Tibial nerve (tissue), 4 donors: ENCODE measurements at regions not wholly inside any gene's neighbourhood (a gene's known extent, or its start where the extent isn't known, plus 50 kb on each side); places are given as distances from the start of the nearest gene placed in this dataset.

Experiments used
- DNase-seq, 2 donors: peaks; one replicate each; pipeline ENCODE4 v3.0.0-alpha.2; 2019; ENCODE audit warnings: low spot score in 2 of 2
- H3K27ac ChIP-seq, 4 donors: fragments of 200-600 bp; sonication (generic) in 3 of 4; one replicate each; pipeline ENCODE4 v1.5.1; 2017 to 2019; ENCODE audit warnings: mild to moderate bottlenecking in 1 of 4
- H3K27me3 ChIP-seq, 2 donors: fragments of 200-600 bp; sonication (generic) in 1 of 2; one replicate each; pipeline versions ENCODE4 v1.5.1 to v1.6.0; 2017 to 2019
- H3K36me3 ChIP-seq, 3 donors: fragments of 200-600 bp; sonication (generic); one replicate each; pipeline ENCODE4 v1.5.1; 2018 to 2019
- H3K4me1 ChIP-seq, 4 donors: fragments of 200-600 bp; sonication (generic) in 3 of 4; one replicate each; pipeline ENCODE4 v1.5.1; 2017 to 2019
- H3K4me3 ChIP-seq, 4 donors: fragments of 200-600 bp; sonication (generic) in 3 of 4; one replicate each; pipeline ENCODE4 v1.5.1; 2017 to 2019; ENCODE audit warnings: mild to moderate bottlenecking in 1 of 4, moderate library complexity in 1 of 4
- H3K9me3 ChIP-seq, 4 donors: fragments of 200-600 bp; sonication (generic) in 3 of 4; one replicate each; pipeline ENCODE4 v1.5.1; 2017 to 2019
- EP300 ChIP-seq, 2 donors: sonication (generic); formaldehyde crosslinking; IDR thresholded peaks; one replicate each; pipeline ENCODE4 v1.6.1; 2017; ENCODE audit warnings: antibody characterized with exemption in 2 of 2, mild to moderate bottlenecking in 1 of 2
- POLR2A ChIP-seq, 2 donors: fragments of 450-650 bp; IDR thresholded peaks; one replicate each; pipeline ENCODE4 v1.6.1; 2017; ENCODE audit warnings: antibody characterized with exemption in 2 of 2, mild to moderate bottlenecking in 2 of 2, moderate library complexity in 2 of 2
- WGBS, 2 donors: methylation state at CpG; one replicate each; pipeline ENCODE4 v1.1.5; 2018; 5-methylcytosine and 5-hydroxymethylcytosine counted together
- TF ChIP-seq, protein P1 (sequence below), 5 experiments: fragments of 200-600 bp in 3 of 5; fragments of 450-650 bp in 2 of 5; sonication (generic) in 3 of 5; IDR thresholded peaks; one replicate each; pipeline ENCODE4 v1.5.1; 2016 to 2019; ENCODE audit warnings: antibody characterized with exemption in 5 of 5, mild to moderate bottlenecking in 3 of 5, moderate library complexity in 2 of 5

DNA sequence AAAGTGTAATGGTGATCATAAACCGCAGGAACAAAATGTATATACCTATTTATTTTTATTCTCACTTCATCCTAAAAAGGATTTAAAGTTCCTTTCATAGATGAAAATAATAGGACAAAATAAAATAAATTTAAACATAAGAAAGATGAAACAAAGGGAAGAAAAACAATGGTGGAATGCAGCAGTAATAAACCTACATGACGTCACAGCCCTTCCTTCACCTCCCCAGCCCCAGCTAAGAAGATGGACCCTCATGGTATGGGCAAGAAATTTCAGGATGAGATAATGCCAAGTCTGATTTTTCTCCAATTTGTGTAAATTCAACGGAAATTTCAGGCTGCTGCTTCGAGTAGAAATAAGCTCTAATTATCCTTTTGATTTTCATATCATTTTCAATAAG lies 381.0 kb downstream of the LRIG3 start:
- no peaks in the 10 kb centered on the region for H3K36me3 ChIP-seq
- no peak overlapping the region for H3K4me3 ChIP-seq
- H3K4me1 ChIP-seq, result peaks cover 0 to 10% (median 0%) of the 10 kb centered on the region in 4 donors
- H3K27me3 ChIP-seq, result no peaks in the 10 kb centered on the region
- no peak for DNase-seq
- H3K27ac ChIP-seq, result no peak overlapping the region
- WGBS, 2 donors, result 72 to 76% methylated on average over 4 of the region's 4 CpGs
- H3K9me3 ChIP-seq, result no peaks in the 10 kb centered on the region
- no peak for TF ChIP-seq EP300 (IDR thresholded peaks at IDR 0.05)
- TF ChIP-seq, protein P1, sequence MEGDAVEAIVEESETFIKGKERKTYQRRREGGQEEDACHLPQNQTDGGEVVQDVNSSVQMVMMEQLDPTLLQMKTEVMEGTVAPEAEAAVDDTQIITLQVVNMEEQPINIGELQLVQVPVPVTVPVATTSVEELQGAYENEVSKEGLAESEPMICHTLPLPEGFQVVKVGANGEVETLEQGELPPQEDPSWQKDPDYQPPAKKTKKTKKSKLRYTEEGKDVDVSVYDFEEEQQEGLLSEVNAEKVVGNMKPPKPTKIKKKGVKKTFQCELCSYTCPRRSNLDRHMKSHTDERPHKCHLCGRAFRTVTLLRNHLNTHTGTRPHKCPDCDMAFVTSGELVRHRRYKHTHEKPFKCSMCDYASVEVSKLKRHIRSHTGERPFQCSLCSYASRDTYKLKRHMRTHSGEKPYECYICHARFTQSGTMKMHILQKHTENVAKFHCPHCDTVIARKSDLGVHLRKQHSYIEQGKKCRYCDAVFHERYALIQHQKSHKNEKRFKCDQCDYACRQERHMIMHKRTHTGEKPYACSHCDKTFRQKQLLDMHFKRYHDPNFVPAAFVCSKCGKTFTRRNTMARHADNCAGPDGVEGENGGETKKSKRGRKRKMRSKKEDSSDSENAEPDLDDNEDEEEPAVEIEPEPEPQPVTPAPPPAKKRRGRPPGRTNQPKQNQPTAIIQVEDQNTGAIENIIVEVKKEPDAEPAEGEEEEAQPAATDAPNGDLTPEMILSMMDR (IDR thresholded peaks at IDR 0.05), result no peak
- TF ChIP-seq POLR2A (IDR thresholded peaks at IDR 0.05), result no peak

DNA sequence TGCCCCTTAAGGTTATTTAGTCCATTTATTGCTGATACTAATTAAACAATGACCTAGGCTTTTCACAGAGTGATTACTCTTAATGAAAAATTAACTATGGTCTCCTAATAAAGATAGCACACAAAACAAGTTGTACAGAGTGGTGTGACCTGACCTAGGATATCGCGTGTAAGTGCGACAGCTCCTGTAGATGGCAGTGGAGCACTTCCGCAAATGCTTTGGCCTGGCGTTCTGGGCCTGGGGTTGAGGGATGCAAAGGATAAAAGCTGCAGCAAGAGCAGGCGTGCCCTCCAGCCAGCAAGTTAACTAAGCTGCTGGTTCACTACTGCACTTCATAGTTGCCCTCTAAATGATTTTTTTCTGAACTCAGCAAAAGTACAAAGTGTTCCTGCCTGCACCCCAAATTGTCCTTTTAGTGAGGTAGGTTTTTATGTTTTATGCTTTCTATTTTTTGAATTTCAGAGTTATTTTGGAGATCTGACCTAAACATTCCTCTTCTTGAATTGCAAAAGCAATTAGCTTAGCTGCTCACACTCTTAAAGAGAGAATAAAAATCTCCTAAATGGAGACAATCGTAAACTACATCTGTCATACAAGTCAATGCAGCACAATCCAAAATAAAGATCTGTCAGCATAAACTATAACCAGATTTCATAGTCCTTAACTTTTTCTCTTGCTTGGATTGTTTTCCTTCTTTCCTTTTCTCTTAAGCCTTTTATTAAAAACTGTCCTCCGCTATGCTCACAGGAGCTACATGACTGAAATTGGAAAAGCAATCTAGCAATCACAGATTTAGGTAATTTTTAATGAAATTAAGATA lies 379.6 kb downstream of the LRIG3 start:
- H3K27me3 ChIP-seq, result no peaks in the 10 kb centered on the region
- H3K36me3 ChIP-seq, result no peaks in the 10 kb centered on the region
- H3K4me3 ChIP-seq, result no peak overlapping the region
- peak overlapping the region in 1 of 4 donors; percentile 44 for H3K27ac ChIP-seq
- H3K4me1 ChIP-seq, result peaks cover 0 to 10% (median 0%) of the 10 kb centered on the region in 4 donors
- peak; percentile 30 to 65 for DNase-seq
- TF ChIP-seq EP300 (IDR thresholded peaks at IDR 0.05) (peak in 1 of 2 donors; percentile 11), POLR2A (IDR thresholded peaks at IDR 0.05) (no peak)
- TF ChIP-seq, protein P1 (IDR thresholded peaks at IDR 0.05), result peak; percentile 43 to 76 (median 59)
- WGBS, 2 donors, result 26 to 27% methylated on average over 8 of the region's 8 CpGs
- H3K9me3 ChIP-seq, result no peaks in the 10 kb centered on the region

DNA sequence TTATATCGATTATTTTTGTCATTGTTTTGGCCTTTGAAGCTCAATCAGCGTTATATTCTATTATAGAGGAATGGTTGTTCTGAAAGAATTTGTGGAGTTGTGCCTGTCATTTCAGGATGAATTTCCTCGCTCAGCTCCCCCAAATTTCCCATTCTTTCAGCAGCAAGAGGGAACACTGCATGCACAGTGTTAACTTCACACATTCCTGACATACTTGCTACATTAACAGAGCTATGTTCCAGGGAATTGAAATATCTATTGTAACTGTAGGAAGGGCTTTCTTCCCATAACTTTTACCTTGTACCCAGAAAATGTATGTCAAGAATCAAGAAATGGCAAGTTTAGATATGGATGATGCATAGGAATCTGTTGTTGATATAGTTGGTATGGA lies 379.0 kb downstream of the LRIG3 start:
- no peaks in the 10 kb centered on the region for H3K36me3 ChIP-seq
- peaks cover 0 to 10% (median 0%) of the 10 kb centered on the region in 4 donors for H3K4me1 ChIP-seq
- 73 to 81% methylated on average over 3 of the region's 3 CpGs for WGBS, 2 donors
- TF ChIP-seq, protein P1 (IDR thresholded peaks at IDR 0.05), result no peak
- no peak for TF ChIP-seq EP300 (IDR thresholded peaks at IDR 0.05)
- TF ChIP-seq POLR2A (IDR thresholded peaks at IDR 0.05), result no peak
- H3K4me3 ChIP-seq, result no peak overlapping the region
- no peaks in the 10 kb centered on the region for H3K9me3 ChIP-seq
- no peak for DNase-seq
- H3K27ac ChIP-seq, result no peak overlapping the region
- no peaks in the 10 kb centered on the region for H3K27me3 ChIP-seq

DNA sequence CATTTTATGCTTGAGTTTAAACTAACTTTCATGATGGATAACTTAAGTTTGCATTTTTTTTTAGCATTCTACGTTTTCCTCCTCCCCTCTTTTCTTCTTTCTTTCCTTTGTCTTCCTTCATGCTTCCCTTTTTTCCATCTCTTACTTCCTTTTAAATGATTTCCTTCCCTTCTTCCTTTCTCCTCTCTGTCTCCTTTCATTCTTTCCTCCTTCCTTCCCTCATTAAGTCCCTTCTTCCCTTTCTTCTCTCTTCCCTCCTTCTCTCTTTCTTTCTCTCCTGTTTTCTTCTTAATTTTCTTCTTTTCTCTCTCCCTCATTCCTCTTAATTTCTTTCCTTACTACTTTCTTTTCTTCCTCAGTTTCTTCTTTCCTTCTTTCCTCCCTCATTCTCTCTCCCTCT lies 376.0 kb downstream of the LRIG3 start:
- no peak for TF ChIP-seq POLR2A (IDR thresholded peaks at IDR 0.05)
- TF ChIP-seq, protein P1 (IDR thresholded peaks at IDR 0.05), result no peak
- no peak for TF ChIP-seq EP300 (IDR thresholded peaks at IDR 0.05)
- 79 to 85% methylated on average over 1 of the region's 1 CpG for WGBS, 2 donors

DNA sequence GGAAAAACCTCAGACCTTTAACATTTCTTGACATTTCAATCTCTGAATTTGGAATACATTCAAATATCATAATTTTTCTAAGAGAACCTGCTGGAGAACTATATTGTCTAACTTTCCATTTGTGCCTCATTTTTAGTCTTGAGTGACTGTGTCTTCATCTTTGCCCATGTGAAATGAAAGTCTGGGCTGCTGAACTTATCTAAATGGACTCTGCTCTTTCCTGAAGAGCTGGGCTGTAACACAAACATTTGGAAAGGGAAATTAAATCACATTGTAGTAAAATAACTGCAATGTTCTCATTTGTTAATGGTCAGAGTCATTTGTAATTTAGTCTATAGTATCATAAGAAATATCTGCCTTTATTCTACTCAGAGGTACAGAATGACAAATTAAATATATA lies 373.1 kb downstream of the LRIG3 start:
- no peaks in the 10 kb centered on the region for H3K36me3 ChIP-seq
- no peak overlapping the region for H3K27ac ChIP-seq
- DNase-seq, result no peak
- no peaks in the 10 kb centered on the region for H3K4me1 ChIP-seq
- H3K9me3 ChIP-seq, result no peaks in the 10 kb centered on the region
- H3K4me3 ChIP-seq, result no peak overlapping the region
- H3K27me3 ChIP-seq, result no peaks in the 10 kb centered on the region
- TF ChIP-seq POLR2A (IDR thresholded peaks at IDR 0.05), result no peak
- TF ChIP-seq EP300 (IDR thresholded peaks at IDR 0.05), result no peak
- TF ChIP-seq, protein P1 (IDR thresholded peaks at IDR 0.05), result no peak

More for the DNA sequence above, 376.0 kb downstream of the LRIG3 start:
- Histone ChIP-seq H3K9me3 (no peaks in the 10 kb centered on the region), H3K4me3 (no peak overlapping the region), H3K36me3 (no peaks in the 10 kb centered on the region), H3K27me3 (no peaks in the 10 kb centered on the region), H3K4me1 (peaks cover 0 to 10% (median 0%) of the 10 kb centered on the region in 4 donors), H3K27ac (no peak overlapping the region)
- DNase-seq, result no peak
